Esophagus muscularis mucosa (tissue), 4 donors: ENCODE measurements at regions not wholly inside any gene's neighbourhood (a gene's known extent, or its start where the extent isn't known, plus 50 kb on each side); places are given as distances from the start of the nearest gene placed in this dataset.

Experiments used
- DNase-seq: peaks from one replicate; pipeline ENCODE4 v3.0.0-alpha.2; 2017; ENCODE audit errors: extremely low spot score
- H3K27ac ChIP-seq, 4 donors: fragments of 200-600 bp; sonication (generic); replicated peaks in 1 of 4; 1 replicate in 3 of 4; 2 replicates in 1 of 4; pipeline ENCODE4 v1.5.1; 2016 to 2019; ENCODE audit warnings: mild to moderate bottlenecking in 1 of 4
- H3K27me3 ChIP-seq, 4 donors: fragments of 200-600 bp; sonication (generic); one replicate each; pipeline versions ENCODE4 v1.5.1 to v1.6.0; 2016 to 2019
- H3K36me3 ChIP-seq, 4 donors: fragments of 200-600 bp; sonication (generic); one replicate each; pipeline ENCODE4 v1.5.1; 2016 to 2019
- H3K4me1 ChIP-seq, 4 donors: fragments of 200-600 bp; sonication (generic); one replicate each; pipeline ENCODE4 v1.5.1; 2016 to 2019
- H3K4me3 ChIP-seq, 4 donors: fragments of 200-600 bp; sonication (generic); 1 replicate in 2 of 4; 2 replicates in 2 of 4; pipeline ENCODE4 v1.5.1; 2016 to 2019; ENCODE audit warnings: mild to moderate bottlenecking in 4 of 4, moderate library complexity in 1 of 4
- H3K9me3 ChIP-seq, 4 donors: fragments of 200-600 bp; sonication (generic); 1 replicate in 3 of 4; 2 replicates in 1 of 4; pipeline ENCODE4 v1.5.1; 2016 to 2019
- CTCF ChIP-seq, 3 experiments: fragments of 200-600 bp in 2 of 3; fragments of 450-650 bp in 1 of 3; sonication (generic) in 2 of 3; IDR thresholded peaks; one replicate each; pipeline ENCODE4 v1.5.1; 2017 to 2019; ENCODE audit warnings: antibody characterized with exemption in 3 of 3, mild to moderate bottlenecking in 2 of 3, moderate library complexity in 1 of 3
- EP300 ChIP-seq: sonication (generic); formaldehyde crosslinking; IDR thresholded peaks from one replicate; pipeline ENCODE4 v1.6.1; 2017; ENCODE audit warnings: antibody characterized with exemption
- POLR2A ChIP-seq: fragments of 450-650 bp; IDR thresholded peaks from one replicate; pipeline ENCODE4 v1.6.1; 2017; ENCODE audit warnings: antibody characterized with exemption, moderate library complexity, mild to moderate bottlenecking, low read depth
- POLR2AphosphoS5 ChIP-seq, 2 donors: sonication (generic); formaldehyde crosslinking; IDR thresholded peaks; one replicate each; pipeline ENCODE4 v1.6.1; 2017; ENCODE audit warnings: antibody characterized with exemption in 2 of 2
- WGBS: methylation state at CpG from one replicate; pipeline ENCODE4 v1.1.5; 2018; 5-methylcytosine and 5-hydroxymethylcytosine counted together
- intact Hi-C: fragments of 100-400 bp; cut with DNase I; formaldehyde crosslinking; loops from one replicate; pipeline ENCODE4 v1.15.1; 2023

- Histone ChIP-seq H3K27me3 (no peaks in the 10 kb centered on the region), H3K36me3 (no peaks in the 10 kb centered on the region), H3K27ac (no peak overlapping the region), H3K4me1 (no peaks in the 10 kb centered on the region), H3K4me3 (no peak overlapping the region), H3K9me3 (no peaks in the 10 kb centered on the region)
- no peak for DNase-seq
- no peak for TF ChIP-seq CTCF (IDR thresholded peaks at IDR 0.05)
- TF ChIP-seq POLR2AphosphoS5 (IDR thresholded peaks at IDR 0.05) = no peak
- TF ChIP-seq EP300 = no peak
- TF ChIP-seq POLR2A = no peak
- intact Hi-C loops = no loop called here
- WGBS = 78% methylated on average over 6 of the region's 6 CpGs
These were observed 102.0 kb upstream of the ARID2 start for GRCh38 chr12:45627407-45628069.

DNA sequence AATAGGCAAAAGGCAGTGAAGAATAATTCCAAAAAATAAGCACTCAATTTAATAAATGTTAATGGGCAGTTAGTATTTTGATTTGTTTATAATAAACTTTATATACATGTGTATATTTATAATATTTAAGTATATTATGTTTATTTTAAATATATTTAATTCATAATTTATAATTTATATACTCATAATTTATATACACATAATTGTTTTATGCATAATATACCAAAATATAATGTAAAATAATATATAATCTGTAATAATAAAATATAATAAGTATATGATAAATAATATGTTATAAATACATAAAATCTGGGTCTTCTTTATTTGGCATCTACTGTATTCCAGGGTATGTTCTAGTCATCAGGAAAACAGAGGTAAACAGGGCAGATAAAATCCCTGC lies 100.2 kb upstream of the ARID2 start:
- Histone ChIP-seq H3K4me3 (no peak overlapping the region), H3K4me1 (no peaks in the 10 kb centered on the region), H3K27me3 (no peaks in the 10 kb centered on the region), H3K36me3 (no peaks in the 10 kb centered on the region), H3K9me3 (no peaks in the 10 kb centered on the region), H3K27ac (no peak overlapping the region)
- DNase-seq = no peak
- TF ChIP-seq CTCF (IDR thresholded peaks at IDR 0.05) = no peak
- no peak for TF ChIP-seq POLR2AphosphoS5 (IDR thresholded peaks at IDR 0.05)
- TF ChIP-seq POLR2A = no peak
- no peak for TF ChIP-seq EP300
- intact Hi-C loops = no loop called here

DNA sequence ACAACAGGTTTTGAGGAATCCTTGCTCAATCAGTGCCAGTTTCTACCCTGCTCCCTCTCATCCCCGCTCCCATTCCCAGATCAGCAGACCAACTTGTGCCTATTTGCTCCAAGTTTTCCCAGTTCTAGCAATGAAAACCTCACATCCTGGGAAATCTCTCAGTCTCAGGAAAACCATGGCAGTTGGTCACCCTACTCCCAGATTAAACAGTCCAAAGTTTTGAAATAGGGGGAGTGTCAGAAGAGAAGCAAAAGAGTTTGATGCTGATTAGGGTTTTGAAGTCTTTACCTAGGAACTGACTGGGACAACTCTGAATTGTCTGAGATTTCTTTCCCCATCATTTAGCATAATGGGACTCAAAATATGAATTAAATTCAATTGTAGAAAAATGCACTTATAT lies 95.8 kb upstream of the ARID2 start:
- intact Hi-C loops = no loop called here
- H3K4me3 ChIP-seq = no peak overlapping the region

GRCh38 chr12:45634273-45634917 lies 95.1 kb upstream of the ARID2 start:
- 89% methylated on average over 6 of the region's 6 CpGs for WGBS
- Histone ChIP-seq H3K4me1 (no peaks in the 10 kb centered on the region), H3K9me3 (no peaks in the 10 kb centered on the region), H3K4me3 (no peak overlapping the region), H3K36me3 (no peaks in the 10 kb centered on the region), H3K27ac (no peak overlapping the region), H3K27me3 (no peaks in the 10 kb centered on the region)
- intact Hi-C loops = no loop called here
- no peak for DNase-seq
- TF ChIP-seq EP300 (no peak), CTCF (IDR thresholded peaks at IDR 0.05) (no peak), POLR2AphosphoS5 (IDR thresholded peaks at IDR 0.05) (no peak), POLR2A (no peak)

More for the DNA sequence above, 95.8 kb upstream of the ARID2 start:
- Histone ChIP-seq H3K27me3 (no peaks in the 10 kb centered on the region), H3K4me1 (no peaks in the 10 kb centered on the region), H3K27ac (no peak overlapping the region), H3K9me3 (no peaks in the 10 kb centered on the region), H3K36me3 (no peaks in the 10 kb centered on the region)
- 95% methylated on average over 1 of the region's 1 CpG for WGBS
- DNase-seq = no peak
- no peak for TF ChIP-seq POLR2AphosphoS5 (IDR thresholded peaks at IDR 0.05)
- no peak for TF ChIP-seq POLR2A
- no peak for TF ChIP-seq EP300
- no peak for TF ChIP-seq CTCF (IDR thresholded peaks at IDR 0.05)
